NCI-H460 (cell line): ENCODE measurements at regions not wholly inside any gene's neighbourhood (a gene's known extent, or its start where the extent isn't known, plus 50 kb on each side); places are given as distances from the start of the nearest gene placed in this dataset.

ENCODE experiments used
- DNase-seq: peaks from one replicate; pipeline ENCODE4 v3.0.0-alpha.2; 2016; ENCODE audit warnings: low read depth; ENCODE audit errors: extremely low read depth

- no peak for DNase-seq
Measured at GRCh38 chr3:132232231-132232792, 84.9 kb upstream of the ACP3 start.

GRCh38 chr3:132236701-132237651, 80.2 kb upstream of the ACP3 start:
- no peak for DNase-seq

GRCh38 chr3:132237652-132238032, 79.6 kb upstream of the ACP3 start:
- DNase-seq: no peak

GRCh38 chr3:132239587-132239986, 77.6 kb upstream of the ACP3 start:
- DNase-seq: no peak

- DNase-seq: no peak
Measured at GRCh38 chr3:132241776-132242514, 75.3 kb upstream of the ACP3 start.

- no peak for DNase-seq
Measured at GRCh38 chr3:132242790-132243189, 74.4 kb upstream of the ACP3 start.

GRCh38 chr3:132245552-132246142, 71.6 kb upstream of the ACP3 start:
- no peak for DNase-seq

- no peak for DNase-seq
Measured at GRCh38 chr3:132246212-132246611, 71.0 kb upstream of the ACP3 start.

- no peak for DNase-seq
Measured at GRCh38 chr3:132247211-132247610, 70.0 kb upstream of the ACP3 start.

GRCh38 chr3:132248490-132248889, 68.7 kb upstream of the ACP3 start:
- no peak for DNase-seq

GRCh38 chr3:132253262-132253878, 63.8 kb upstream of the ACP3 start:
- DNase-seq: peak; percentile 50

- DNase-seq: no peak
Measured at GRCh38 chr3:132254076-132254755, 63.0 kb upstream of the ACP3 start.

GRCh38 chr3:132255041-132255745, 62.0 kb upstream of the ACP3 start:
- DNase-seq: no peak

GRCh38 chr3:132256989-132257388, 60.2 kb upstream of the ACP3 start:
- DNase-seq: peak; percentile 40

- no peak for DNase-seq
Measured at GRCh38 chr3:132261506-132261905, 55.7 kb upstream of the ACP3 start.

GRCh38 chr3:132262305-132262704, 54.9 kb upstream of the ACP3 start:
- no peak for DNase-seq

- DNase-seq: no peak
Measured at GRCh38 chr3:132262956-132263355, 54.3 kb upstream of the ACP3 start.

GRCh38 chr3:132265028-132265427, 52.2 kb upstream of the ACP3 start:
- peak; percentile 45 for DNase-seq

GRCh38 chr3:132265488-132265887, 51.7 kb upstream of the ACP3 start:
- DNase-seq: peak; percentile 7
